GM23248 (cell line): ENCODE measurements at regions not wholly inside any gene's neighbourhood (a gene's known extent, or its start where the extent isn't known, plus 50 kb on each side); places are given as distances from the start of the nearest gene placed in this dataset.

Experiments used
- EZH2 ChIP-seq: fragments of 200-600 bp; sonication (generic); IDR thresholded peaks from 2 replicates; pipeline ENCODE4 v1.6.1; 2018; ENCODE audit warnings: antibody characterized with exemption, mild to moderate bottlenecking; ENCODE audit not compliant: insufficient read depth, poor library complexity, severe bottlenecking
- EZH2phosphoT487 ChIP-seq: fragments of 200-600 bp; sonication (generic); IDR thresholded peaks from 2 replicates; pipeline ENCODE4 v1.6.1; 2018; ENCODE audit warnings: antibody characterized with exemption, moderate library complexity, mild to moderate bottlenecking, low read depth; ENCODE audit not compliant: insufficient read depth

GRCh38 chr2:217047631-217048030 is 187.8 kb upstream of the TNP1 start:
- TF ChIP-seq EZH2 (no peak), EZH2phosphoT487 (no peak)
